ENCODE measurements at regions not wholly inside any gene's neighbourhood (a gene's known extent, or its start where the extent isn't known, plus 50 kb on each side); places are given as distances from the start of the nearest gene placed in this dataset.

GRCh38 chr2:220850116-220850515, 722.0 kb downstream of the EPHA4 start:
- no peak for TF ChIP-seq CAMTA2 (CRISPR knock-in tag; IDR thresholded peaks at IDR 0.05; ENCODE audit: borderline replicate concordance)
- TF ChIP-seq YY1 (IDR thresholded peaks at IDR 0.05; ENCODE audit: insufficient read depth, insufficient replicate concordance, low read depth, low read length) = no peak
- no peak for TF ChIP-seq ZNF24 (IDR thresholded peaks at IDR 0.05)
- no peak for TF ChIP-seq CTCF (CRISPR knock-in tag; IDR thresholded peaks at IDR 0.05)
